HG03045 (cell line): ENCODE measurements at regions not wholly inside any gene's neighbourhood (a gene's known extent, or its start where the extent isn't known, plus 50 kb on each side); places are given as distances from the start of the nearest gene placed in this dataset.
"Not testable (repeated sequence)": the region's sequence is repeated elsewhere in the genome, so short reads cannot be mapped to it uniquely, and the experiment has no call there.

Source experiments
- ATAC-seq: cut with Tn5 transposase; IDR thresholded peaks from one replicate; pipeline ENCODE4 v1.9.1; 2021; ENCODE audit warnings: mild to moderate bottlenecking, moderate library complexity; ENCODE audit not compliant: unreplicated experiment

DNA sequence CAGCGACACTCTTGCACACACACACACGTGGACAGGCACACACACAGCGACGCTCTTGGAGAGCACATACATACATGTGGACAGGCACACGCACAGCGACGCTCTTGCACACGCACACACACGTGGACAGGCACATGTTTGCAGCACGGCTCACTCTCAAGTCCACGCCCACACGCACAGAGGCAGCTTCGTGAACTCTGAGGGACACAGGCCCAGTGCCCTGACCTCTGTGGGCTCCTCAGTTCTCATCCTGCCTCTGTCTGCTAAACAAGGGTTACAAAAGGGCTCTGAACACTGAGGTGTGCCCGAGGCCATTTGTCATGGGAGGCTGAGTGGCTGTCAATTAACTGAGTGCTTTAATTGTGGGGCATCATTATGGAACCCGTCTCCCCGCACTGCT, 558.8 kb upstream of the ADAMTS16 start:
- no peak for ATAC-seq

DNA sequence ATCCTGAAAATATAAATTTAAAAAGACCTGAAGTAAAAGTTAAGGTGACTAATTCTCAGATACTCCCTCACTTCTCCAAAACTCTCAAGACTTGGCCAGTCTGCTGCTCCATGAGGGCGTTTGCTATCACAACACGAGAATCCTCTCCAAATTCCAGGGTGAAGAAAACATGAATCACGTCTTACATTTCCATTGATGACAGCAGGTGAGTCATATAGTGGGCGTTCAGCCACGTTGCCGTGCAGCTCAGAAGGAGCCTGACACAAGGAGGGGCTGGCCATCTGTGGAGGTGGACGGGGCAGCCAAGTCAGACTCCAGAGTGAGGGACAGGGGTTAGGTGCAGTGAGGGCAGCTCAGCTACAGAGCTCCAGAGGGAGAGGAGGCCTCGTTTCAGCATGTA, 555.1 kb upstream of the ADAMTS16 start:
- no peak for ATAC-seq

DNA sequence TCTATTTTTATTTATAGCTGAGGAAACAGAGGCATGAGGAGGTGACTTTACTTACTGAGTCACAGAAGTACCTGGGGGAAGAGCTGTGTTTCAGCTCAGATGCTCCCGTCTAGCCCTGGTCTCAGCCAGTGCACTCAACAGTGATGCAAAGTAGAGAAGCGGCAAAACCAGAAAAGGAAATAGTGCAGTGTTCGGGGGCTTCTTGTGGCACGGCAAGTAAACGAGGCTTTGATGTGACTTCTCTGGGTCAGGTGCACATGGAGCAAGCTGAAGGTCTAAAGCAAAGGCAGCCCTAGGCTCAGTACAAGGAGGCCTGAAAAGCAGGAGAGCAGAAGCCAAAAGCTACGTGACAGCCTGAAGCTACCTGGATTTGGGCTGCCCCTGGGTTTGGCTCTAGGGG, 526.7 kb upstream of the ADAMTS16 start:
- ATAC-seq, result no peak

DNA sequence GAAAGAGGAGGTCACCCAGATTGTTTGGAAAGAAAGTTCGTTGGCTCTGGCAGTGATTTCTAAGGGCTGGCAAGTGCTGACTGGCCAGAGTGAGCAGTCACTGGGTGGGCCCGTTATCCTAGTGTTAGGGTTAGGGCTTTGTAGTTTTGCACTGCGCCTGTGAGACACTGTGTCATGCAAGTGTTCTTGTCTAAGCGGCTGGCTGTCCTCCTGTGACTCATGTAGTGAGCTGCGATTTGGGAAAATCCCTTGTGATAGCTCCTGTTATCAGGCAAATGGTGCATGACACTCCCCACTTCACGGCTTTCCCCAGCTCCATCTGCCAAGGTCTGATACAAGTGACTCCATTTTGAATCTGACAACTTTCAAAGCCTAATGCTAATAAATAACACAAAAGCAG, 526.0 kb upstream of the ADAMTS16 start:
- ATAC-seq, result no peak

DNA sequence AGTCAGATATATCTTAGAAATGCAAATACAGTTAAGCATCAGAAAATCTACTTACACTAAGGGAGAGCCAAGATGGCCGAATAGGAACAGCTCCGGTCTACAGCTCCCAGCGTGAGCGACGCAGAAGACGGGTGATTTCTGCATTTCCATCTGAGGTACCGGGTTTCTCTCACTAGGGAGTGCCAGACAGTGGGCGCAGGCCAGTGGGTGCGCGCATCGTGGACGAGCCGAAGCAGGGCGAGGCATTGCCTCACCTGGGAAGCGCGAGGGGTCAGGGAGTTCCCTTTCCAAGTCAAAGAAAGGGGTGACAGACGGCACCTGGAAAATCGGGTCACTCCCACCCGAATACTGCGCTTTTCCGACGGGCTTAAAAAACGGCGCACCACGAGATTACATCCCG, 524.8 kb upstream of the ADAMTS16 start:
- ATAC-seq, result not testable (repeated sequence)

DNA sequence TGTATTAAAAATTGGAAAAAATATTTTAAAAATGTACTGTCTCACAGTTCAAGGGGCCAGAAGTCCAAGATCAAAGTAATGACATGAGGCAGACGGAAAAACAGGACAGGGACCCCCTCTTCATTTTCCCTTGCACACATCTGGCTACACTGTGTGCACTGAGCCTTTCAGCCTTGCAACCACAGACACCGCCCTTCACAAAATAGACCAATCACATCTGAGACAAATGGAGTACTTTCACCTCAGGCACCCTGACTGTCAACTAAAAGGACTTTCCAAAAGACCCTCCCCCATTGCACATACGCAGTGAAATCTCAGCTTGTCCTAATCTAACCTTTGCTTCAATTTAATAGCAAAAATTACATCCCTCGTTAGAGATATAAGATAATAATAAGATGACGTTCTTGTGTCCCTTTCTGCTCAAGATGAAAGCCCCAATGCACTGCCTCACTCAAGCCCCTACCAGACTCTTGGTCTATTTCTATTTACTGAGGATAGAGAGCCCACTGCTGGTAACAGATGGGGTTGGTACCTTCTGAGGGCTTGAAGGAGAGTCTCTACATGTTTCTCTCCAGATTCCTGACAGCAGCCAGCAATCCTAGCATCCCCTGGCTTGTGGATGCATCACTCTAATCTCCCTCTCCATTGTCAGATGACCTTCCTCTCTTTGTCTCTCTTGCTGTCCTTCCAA, 514.8 kb upstream of the ADAMTS16 start:
- no peak for ATAC-seq

DNA sequence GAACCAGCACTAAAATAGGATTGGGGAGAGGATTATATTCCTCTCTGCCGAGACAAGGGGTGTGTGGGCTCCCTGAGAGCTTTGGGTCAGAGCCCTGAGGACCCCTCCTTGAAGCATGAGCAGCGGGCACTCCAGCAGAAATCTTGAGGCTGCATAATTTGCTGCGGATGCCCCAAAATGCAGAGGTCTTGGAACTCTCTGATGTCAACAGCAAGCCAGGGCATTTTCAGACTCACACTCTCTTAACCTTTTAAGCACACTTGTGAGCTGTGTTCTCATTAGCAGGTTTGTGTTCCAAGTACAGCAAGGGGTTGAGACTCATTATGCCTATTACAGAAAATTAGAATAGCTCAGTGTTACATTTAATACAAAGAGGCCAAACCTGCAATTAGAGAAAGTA, 513.0 kb upstream of the ADAMTS16 start:
- no peak for ATAC-seq

DNA sequence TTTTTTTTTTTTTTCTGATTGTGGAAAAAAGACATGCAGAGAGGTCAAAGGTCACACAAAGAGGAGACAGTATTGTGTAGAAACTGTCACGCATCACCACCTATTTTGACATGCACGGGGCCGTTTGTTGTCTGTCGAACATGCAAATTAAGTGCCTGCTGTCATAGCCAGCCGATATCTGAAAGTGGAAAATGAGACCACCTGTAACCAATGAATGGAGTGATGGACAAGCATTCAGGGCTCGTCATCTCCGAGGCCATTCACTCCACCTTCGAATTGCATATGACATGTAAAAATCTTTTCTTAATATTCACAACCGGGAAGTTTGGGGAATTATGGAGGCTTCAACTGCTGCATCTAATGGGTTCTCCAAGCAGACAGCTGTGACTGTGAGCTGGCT, 512.2 kb upstream of the ADAMTS16 start:
- ATAC-seq, result no peak

DNA sequence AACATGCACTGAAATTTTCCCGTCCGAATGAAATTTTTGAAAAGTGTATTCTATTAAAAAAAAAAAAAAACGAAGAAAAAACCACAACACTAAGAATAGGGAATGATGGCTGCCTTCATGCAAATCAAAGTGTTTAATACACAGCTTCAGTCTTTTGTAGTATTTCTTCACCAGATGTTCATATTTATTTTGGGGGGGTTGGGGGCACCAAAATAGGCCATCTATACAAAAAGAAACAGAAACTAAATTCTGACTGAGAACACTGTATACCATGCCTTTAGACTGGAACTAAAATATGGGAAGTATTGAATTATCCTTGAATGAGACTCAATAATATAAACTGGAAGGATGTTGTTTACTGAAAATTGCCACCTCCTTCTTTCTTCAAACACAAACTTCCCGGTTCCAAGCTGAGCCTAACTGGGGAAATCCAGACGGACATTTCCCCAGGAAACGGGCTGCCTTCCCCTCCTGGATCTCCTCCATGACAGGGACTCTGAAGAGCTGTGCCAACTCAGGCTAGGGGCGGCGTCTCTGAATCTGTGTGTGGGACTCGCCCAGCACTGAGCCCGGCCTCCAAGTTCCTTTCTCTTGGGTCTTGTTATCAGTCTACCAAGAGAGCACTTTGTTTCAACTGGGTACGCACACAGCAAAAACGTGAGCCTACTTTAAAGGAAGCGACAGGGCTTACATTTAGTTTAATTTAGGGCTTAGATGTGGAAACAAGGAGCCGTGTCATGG, 511.3 kb upstream of the ADAMTS16 start:
- ATAC-seq, result no peak

DNA sequence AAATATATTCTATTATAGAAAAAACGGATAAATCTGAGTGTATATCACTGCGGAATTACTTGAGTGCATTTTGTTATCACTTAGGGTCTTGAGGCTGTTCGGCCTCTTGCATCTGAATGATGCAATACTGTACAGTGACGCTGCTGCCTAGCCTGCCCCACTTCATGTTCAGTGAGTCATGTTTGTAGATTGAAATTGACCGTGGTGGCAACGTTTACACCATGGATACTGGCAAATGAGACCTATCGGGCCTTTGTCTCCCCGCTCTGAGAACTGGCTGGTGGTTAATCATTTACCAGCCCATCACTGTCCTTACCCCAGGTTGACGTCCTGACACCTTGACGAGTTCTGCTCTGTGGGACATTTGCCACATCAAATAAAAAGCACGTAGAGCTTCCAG, 510.1 kb upstream of the ADAMTS16 start:
- ATAC-seq, result no peak

DNA sequence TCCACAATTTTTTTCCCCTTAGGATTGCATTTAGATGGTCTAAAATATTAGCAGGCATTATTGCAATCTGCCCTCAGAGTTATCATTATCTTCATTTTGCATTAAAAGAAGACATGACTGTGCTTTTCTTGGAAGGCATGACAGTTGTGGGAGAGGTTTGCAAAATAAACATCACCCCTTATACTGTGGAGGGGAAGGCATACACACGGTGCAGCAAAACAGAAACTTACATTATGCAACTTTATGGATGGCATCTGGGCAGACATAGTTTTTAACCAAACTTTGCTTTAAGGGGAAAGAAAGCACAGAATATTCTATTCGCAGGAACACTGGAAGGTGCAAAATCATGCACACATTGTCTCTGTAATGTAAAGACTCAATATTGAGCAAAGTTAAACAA, 505.8 kb upstream of the ADAMTS16 start:
- ATAC-seq, result no peak

DNA sequence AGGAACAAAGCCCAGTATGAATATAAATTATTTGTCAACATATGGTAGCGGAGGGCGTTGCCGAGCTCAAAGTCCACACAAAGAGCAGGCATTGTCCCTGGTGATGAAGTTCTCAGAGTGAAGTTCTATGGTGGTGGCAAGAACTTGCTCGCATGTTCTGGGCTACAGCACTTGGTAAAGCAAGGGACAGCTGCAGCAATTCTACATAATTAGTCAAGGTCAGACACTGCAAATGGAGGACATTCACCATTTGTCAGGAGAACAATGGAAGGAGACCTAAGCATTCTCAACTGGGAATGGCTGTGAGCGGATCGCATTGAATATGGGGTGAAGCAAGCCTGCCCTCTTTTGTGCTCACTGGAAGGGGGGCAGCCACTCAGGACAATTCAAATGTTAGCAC, 503.8 kb upstream of the ADAMTS16 start:
- ATAC-seq, result no peak

DNA sequence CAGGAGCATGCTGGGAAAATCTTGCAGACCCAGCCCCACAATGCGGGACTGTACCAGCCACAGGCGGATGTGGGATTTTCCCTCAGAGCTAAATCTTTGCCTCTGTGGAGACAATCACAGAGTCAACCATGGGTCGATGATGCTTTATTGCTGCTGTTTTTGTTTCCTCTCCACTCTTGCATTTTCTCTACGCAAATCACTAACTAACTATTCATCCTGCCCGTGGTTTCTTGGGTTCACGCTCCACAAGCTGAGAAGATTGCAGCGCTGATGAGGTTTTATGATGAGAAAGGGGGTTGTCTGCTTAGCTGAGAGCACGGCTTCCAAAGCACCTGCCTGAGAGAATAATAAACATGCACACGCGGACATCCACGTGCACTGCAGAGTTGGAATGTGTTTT, 500.2 kb upstream of the ADAMTS16 start:
- ATAC-seq, result no peak

DNA sequence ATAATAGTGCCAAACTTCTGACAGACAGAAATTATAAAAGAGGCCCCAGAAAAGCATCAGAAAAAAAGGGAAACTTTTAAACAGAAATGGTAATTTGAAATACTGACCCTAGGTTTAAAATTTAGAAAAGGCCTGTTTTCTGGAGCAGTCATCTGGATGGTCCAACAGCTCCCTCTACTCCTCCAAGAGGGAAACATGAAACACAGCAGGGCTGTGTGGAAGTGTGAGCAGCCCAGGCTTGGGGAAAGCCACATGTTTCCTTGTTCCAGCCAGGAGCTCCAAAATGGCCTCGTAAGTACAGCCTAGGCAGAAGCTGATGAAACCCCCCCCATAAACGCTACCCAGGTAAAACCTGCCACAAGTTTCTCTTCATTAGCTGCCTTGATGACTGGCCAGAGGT, 499.3 kb upstream of the ADAMTS16 start:
- ATAC-seq, result no peak

DNA sequence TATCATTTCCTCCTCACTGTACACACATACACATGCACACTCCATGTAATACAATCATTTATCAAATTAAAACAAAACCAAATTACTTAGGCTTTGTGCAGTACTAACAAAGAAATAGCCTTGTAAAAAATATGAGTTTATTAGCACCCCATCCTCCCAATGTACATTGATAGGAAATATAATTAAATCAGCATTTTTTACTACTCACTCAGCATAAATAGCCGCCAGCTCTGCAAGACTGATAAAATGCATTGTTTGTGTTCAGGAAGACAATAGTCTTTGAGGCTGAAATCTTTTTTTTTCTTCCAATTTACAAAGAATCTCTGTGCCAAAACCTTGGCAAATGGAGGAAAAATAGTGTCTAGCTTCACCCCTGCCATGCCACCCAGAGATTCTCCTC, 497.6 kb upstream of the ADAMTS16 start:
- no peak for ATAC-seq

DNA sequence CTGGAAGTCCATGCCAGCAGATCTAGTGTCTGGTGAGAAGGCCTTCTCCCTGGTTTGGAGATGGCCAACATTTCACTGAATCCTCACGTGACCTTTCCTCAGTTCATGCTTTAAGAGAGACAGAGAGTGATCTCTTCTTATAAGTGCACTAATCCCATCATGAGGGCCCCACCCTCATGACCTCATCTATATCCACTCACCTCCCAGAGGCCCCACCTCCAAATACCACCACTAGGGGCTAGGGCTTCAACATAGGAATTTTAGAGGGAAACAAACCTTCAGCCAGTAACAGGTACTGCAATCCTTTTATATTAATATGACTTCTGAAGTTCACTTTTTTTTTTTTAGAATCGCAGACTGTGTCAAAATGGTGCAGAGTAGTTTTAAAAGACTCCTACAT, 496.9 kb upstream of the ADAMTS16 start:
- ATAC-seq, result no peak

DNA sequence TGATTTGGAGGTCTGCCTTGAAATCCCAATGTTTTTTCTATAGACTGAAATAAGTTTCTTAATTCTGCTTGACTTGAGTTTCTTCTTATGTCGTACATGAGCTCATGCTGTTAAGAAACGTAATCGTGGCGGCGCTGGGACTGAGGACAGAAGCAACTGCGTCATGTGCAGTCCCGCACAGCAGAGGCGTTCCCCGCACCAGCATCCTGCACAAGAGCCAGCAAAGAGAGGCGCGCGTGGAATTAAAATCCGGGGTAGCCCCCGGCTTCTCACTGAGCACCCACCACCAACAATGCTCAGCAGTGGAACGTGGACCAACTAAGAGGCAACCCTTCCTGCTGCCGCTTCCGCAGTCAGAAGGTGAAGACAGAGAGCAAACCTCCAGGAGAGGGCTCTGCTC, 496.2 kb upstream of the ADAMTS16 start:
- ATAC-seq, result no peak

DNA sequence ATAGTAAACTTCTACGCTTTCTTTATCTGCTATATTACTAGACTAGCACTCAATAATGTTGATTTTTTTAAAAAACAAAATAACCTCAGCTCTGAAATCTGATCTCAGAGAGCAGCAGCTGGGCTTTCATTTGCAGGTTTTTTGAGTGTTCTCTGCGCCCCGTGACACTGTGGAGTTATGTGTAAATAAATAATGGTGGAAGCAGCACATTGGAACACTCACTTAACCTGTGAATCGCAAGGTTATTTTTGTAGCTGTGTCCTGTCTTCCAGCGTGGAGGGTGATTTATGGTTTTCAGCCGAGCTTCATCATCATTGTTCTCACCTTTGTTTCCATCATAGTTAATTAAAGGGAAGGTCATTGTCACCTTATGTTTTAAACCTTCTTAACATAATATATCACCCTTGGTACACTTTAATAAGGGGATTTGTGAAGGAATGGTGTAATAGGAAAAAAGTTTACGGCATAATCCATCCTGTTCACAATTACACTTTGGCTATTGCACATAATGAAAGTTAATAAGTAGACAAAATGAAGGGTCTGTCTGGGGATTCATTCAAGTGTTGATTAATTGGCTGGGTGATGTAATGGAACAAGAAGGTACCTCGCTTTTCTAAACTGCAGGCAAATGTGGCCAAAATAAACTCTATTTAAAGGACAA, 493.3 kb upstream of the ADAMTS16 start:
- no peak for ATAC-seq

DNA sequence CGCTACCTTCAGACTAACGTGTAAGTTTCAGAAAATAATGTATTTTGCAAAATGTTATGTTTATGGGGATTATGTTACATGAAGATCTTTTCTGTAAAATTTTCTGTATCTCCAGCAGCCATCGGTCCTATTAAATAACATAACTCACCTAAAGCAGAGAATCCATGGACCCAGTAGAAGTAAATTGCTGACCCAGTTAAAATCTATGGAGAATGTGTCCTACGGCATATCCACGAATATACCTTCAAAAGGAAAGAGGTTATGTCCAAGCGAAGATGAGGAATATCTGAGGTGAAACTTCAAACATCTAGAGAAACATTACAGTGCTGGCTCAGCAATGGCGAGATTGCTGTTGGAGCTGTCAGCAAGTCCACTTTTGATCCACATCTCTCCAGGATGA, 492.2 kb upstream of the ADAMTS16 start:
- ATAC-seq, result no peak

DNA sequence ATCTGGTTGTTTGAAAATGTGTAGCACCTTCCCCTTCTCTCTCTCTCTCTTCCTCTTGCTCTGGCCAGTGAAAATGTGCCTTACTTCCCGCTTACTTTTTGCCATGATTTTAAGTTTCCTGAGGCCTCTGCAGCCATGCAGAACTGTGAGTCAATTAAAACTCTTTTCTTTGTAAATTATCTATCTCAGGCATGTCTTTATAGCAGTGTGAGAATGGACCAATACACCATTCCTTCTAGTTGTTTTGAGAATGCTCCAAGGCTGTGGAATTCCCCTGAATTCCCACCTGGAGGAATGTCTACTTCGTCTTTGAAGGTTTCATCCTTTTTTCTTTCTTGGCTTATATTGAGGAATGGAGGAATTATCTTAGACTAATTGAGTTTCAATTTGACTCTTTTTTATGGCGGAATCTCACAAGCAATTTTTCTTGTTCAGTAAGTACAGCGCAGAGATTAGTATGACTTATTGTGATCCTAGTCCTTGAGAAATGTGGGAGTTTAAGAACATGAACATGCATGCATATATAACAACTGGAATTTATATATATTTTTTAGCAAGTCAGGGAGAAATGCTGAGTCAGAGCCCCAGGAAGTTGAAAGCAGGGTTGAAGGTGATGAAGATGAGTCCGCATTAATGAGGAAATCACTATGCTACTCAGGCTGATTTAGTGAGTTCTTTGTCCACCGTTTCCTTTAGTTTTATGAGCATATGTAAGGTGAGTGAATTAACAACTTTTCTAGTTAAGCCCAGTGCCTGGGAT, 488.1 kb upstream of the ADAMTS16 start:
- ATAC-seq, result no peak

DNA sequence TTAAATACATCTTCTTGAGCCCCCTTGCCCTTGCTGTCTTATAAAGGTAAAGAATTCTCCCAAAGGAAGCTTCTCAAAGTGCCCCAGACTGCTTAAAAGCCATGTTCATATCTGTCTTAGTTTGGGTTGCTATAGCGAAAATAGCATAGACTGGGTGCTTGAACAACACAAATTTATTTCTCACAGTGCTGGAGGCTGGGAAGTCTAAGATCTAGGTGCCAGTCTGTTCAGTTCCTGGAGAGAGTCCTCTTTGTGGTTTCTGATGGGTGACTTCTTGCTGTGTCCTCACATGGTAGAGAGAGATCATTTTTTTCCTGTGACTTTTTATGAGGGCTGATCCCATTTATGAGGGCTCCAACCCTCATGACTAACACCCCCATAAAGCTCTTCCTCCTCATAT, 486.7 kb upstream of the ADAMTS16 start:
- ATAC-seq, result no peak

DNA sequence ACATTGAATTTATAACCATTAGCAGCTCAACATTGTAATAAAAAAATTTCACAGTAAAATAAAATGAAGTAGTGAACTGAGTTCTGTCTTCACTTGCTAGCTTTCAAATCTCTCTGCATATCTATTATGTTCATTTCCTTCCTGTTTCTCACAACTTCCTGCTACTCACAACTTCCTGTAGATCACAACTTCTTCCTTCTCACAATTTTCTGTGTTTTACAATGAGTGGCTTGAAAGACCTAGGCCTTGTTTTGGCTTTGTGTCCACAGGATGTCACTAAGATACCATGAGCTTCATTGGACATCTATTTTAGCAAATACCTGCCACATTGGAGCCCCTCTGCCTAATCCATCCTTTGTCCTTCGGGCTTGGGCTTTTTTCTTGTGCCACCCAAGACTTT, 480.3 kb upstream of the ADAMTS16 start:
- ATAC-seq, result no peak
